ENCODE measurements at regions not wholly inside any gene's neighbourhood (a gene's known extent, or its start where the extent isn't known, plus 50 kb on each side); places are given as distances from the start of the nearest gene placed in this dataset.
"Not testable (repeated sequence)": the region's sequence is repeated elsewhere in the genome, so short reads cannot be mapped to it uniquely, and the experiment has no call there.

DNA sequence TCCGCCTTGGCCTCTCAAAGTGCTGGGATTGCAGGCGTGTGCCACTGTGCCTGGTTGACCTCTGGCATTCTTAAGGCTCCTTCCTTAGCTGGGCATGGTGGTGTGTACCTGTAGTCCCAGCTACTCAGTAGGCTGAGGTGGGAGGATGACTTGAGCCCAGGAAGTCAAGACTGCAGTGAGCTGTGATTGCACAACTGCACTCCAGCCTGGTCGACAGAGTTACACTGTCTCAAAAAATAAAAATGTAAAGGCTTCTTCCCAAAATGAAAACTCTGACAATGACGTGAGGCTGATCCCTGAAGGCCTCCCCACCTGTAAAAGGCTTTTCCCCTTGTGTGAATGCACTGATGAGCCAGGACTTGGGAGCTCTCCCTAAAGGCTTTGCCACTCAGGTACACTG lies 62.4 kb downstream of the ZBTB9 start:
- WGBS, 2 donors, result 47 to 67% methylated on average over 4 of the region's 4 CpGs
- Histone ChIP-seq H3K36me3 (ENCODE audit: control insufficient read depth in 4 of 4, insufficient read depth in 4 of 4, low read length in 4 of 4) (no peaks in the 10 kb centered on the region), H3K4me3 (no peak overlapping the region), H3K9me3 (ENCODE audit: control insufficient read depth in 4 of 4, insufficient read depth in 3 of 4, low read length in 3 of 4) (no peaks in the 10 kb centered on the region), H3K27ac (ENCODE audit: low read depth in 1 of 2, low read length in 1 of 2) (no peak overlapping the region), H3K9ac (ENCODE audit: insufficient read depth in 1 of 2, low read length in 2 of 2) (no peak overlapping the region), H3K4me1 (ENCODE audit: control insufficient read depth in 5 of 5, insufficient read depth in 5 of 5, low read length in 5 of 5) (no peaks in the 10 kb centered on the region), H3K27me3 (ENCODE audit: control insufficient read depth in 3 of 3, insufficient read depth in 3 of 3, low read length in 2 of 3) (peaks cover 0 to 3% (median 0%) of the 10 kb centered on the region in 3 donors)
- no peak for ATAC-seq (ENCODE audit: insufficient read depth, low FRiP score)
- TF ChIP-seq, protein P1, sequence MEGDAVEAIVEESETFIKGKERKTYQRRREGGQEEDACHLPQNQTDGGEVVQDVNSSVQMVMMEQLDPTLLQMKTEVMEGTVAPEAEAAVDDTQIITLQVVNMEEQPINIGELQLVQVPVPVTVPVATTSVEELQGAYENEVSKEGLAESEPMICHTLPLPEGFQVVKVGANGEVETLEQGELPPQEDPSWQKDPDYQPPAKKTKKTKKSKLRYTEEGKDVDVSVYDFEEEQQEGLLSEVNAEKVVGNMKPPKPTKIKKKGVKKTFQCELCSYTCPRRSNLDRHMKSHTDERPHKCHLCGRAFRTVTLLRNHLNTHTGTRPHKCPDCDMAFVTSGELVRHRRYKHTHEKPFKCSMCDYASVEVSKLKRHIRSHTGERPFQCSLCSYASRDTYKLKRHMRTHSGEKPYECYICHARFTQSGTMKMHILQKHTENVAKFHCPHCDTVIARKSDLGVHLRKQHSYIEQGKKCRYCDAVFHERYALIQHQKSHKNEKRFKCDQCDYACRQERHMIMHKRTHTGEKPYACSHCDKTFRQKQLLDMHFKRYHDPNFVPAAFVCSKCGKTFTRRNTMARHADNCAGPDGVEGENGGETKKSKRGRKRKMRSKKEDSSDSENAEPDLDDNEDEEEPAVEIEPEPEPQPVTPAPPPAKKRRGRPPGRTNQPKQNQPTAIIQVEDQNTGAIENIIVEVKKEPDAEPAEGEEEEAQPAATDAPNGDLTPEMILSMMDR (IDR thresholded peaks at IDR 0.05; ENCODE audit: control extremely low read depth, extremely low read depth), result no peak
- DNase-seq, result no peak

DNA sequence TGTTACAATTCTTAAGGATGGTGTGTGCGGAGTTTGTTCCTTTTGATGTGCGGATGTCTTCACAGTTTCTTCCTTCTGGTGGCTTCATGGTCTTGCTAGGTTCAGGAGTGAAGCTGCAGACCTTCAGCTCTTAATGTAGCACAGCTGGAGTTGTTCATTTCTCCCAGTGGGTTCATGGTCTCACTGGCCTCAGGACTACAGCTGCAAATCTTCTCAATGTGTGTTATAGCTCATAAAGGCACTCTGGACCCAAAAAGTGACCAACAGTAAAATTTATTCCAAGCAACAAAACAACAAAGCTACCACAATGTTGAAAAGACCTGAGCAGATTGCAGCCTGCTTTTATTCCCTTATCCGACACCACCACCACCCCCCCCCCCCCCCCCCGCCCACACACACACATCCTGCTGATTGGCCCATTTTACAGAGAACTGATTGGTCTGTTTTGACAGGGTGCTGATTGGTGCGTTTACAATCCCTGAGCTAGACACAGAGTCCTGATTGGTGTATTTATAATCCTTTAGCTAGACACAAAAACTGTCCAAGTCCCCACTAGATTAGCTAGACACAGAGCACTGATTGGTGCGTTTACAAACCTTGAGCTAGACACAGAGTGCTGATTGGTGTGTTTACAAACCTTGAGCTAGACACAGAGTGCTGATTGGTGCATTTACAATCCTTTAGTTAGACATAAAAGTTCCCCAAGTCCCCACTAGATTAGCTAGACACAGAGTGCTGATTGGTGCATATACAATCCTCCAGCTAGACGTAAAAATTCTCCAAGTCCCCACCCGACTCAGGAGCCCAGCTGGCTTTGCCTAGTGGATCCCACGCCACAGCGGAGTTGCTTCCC lies 59.2 kb downstream of the BAK1 start:
- DNase-seq; H3K9ac ChIP-seq (ENCODE audit: insufficient read depth in 1 of 2, low read length in 2 of 2); H3K9me3 ChIP-seq (ENCODE audit: control insufficient read depth in 4 of 4, insufficient read depth in 3 of 4, low read length in 3 of 4); H3K27me3 ChIP-seq (ENCODE audit: control insufficient read depth in 3 of 3, insufficient read depth in 3 of 3, low read length in 2 of 3); H3K4me1 ChIP-seq (ENCODE audit: control insufficient read depth in 5 of 5, insufficient read depth in 5 of 5, low read length in 5 of 5); ATAC-seq (ENCODE audit: insufficient read depth, low FRiP score); H3K36me3 ChIP-seq (ENCODE audit: control insufficient read depth in 4 of 4, insufficient read depth in 4 of 4, low read length in 4 of 4); H3K27ac ChIP-seq (ENCODE audit: low read depth in 1 of 2, low read length in 1 of 2); H3K4me3 ChIP-seq: not testable (repeated sequence)
- WGBS, 2 donors, result 88 to 92% methylated on average over 9 to 10 of the region's 10 CpGs

DNA sequence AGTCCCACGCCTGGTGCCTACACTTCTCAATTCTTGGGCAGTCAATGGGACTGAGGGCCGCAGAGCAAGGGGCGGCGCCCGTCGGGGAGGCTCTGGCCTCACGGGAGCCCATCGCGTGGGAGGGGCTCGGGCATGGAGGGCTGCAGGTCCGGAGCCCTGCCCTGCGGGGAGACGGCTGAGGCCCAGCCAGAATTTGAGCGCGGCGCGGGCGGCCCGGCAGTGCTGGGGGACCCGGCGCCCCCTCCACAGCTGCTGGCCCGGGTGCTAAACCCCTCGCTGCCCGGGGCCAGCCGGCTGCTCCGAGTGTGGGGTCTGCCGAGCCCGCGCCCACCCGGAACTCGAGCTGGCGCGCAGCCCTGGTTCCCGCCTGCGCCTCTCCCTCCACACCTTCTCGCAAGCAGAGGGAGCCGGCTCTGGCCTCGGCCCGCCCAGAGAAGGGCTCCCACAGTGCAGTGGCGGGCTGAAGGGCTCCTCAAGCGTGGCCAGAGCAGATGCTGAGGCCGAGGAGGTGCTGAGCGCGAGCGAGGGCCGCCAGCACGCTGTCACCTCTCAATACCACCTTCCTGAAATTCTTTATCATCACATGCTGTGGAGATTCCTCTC lies 58.5 kb downstream of the BAK1 start:
- 88 to 89% methylated on average over 41 to 47 of the region's 47 CpGs for WGBS, 2 donors
- Histone ChIP-seq H3K27ac (ENCODE audit: low read depth in 1 of 2, low read length in 1 of 2) (no peak overlapping the region), H3K9ac (ENCODE audit: insufficient read depth in 1 of 2, low read length in 2 of 2) (no peak overlapping the region), H3K9me3 (ENCODE audit: control insufficient read depth in 4 of 4, insufficient read depth in 3 of 4, low read length in 3 of 4) (no peaks in the 10 kb centered on the region), H3K4me1 (ENCODE audit: control insufficient read depth in 5 of 5, insufficient read depth in 5 of 5, low read length in 5 of 5) (no peaks in the 10 kb centered on the region), H3K4me3 (no peak overlapping the region), H3K27me3 (ENCODE audit: control insufficient read depth in 3 of 3, insufficient read depth in 3 of 3, low read length in 2 of 3) (no peaks in the 10 kb centered on the region), H3K36me3 (ENCODE audit: control insufficient read depth in 4 of 4, insufficient read depth in 4 of 4, low read length in 4 of 4) (no peaks in the 10 kb centered on the region)
- DNase-seq, result no peak
- TF ChIP-seq, protein P1 (IDR thresholded peaks at IDR 0.05; ENCODE audit: control extremely low read depth, extremely low read depth), result no peak
- no peak for ATAC-seq (ENCODE audit: insufficient read depth, low FRiP score)

All from lung (tissue), 11 donors.